ENCODE measurements at regions not wholly inside any gene's neighbourhood (a gene's known extent, or its start where the extent isn't known, plus 50 kb on each side); places are given as distances from the start of the nearest gene placed in this dataset.

DNA sequence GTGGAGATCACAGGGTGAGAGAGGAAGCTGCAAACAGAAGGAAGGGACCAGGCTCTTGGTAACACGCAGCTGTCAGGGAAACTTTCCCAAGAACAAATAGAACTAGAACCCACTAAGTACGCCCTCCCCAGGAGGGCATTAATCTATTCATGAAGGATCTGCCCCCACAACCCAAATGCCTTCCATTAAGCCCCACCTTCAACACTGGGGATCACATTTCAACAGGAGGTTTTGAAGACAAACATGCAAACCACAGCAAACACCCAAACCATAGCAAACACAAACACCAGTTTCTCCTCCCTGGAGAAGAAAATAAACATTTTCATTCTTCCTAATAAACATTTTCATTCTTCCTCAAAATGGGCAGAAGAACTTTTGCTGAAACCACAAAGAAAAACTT lies 329.6 kb downstream of the EFNB2 start:
- no peaks in the 10 kb centered on the region for H3K9me3 ChIP-seq (ENCODE audit: low read depth, low read length)
- DNase-seq (ENCODE audit: insufficient read length, low spot score, missing footprints) = no peak
- H3K4me1 ChIP-seq (ENCODE audit: insufficient read depth, low read length) = peaks cover 2% of the 10 kb centered on the region
- H3K27me3 ChIP-seq (ENCODE audit: insufficient read depth, low read length) = no peaks in the 10 kb centered on the region
- peak overlapping the region; percentile 19 for H2AFZ ChIP-seq (ENCODE audit: low read length)
- no peaks in the 10 kb centered on the region for H3K36me3 ChIP-seq (ENCODE audit: insufficient read depth, low read length)
- no peak overlapping the region for H3K27ac ChIP-seq (ENCODE audit: low read depth, low read length)
- no peaks in the 10 kb centered on the region for H3K79me2 ChIP-seq (ENCODE audit: insufficient read depth, low read length)
- no peak overlapping the region for H3K4me2 ChIP-seq (ENCODE audit: insufficient read depth, low read length)
- H4K20me1 ChIP-seq (ENCODE audit: insufficient read depth, low read length) = no peaks in the 10 kb centered on the region
- no peak overlapping the region for H3K4me3 ChIP-seq (ENCODE audit: insufficient read depth, low read length)
- TF ChIP-seq, protein P1, sequence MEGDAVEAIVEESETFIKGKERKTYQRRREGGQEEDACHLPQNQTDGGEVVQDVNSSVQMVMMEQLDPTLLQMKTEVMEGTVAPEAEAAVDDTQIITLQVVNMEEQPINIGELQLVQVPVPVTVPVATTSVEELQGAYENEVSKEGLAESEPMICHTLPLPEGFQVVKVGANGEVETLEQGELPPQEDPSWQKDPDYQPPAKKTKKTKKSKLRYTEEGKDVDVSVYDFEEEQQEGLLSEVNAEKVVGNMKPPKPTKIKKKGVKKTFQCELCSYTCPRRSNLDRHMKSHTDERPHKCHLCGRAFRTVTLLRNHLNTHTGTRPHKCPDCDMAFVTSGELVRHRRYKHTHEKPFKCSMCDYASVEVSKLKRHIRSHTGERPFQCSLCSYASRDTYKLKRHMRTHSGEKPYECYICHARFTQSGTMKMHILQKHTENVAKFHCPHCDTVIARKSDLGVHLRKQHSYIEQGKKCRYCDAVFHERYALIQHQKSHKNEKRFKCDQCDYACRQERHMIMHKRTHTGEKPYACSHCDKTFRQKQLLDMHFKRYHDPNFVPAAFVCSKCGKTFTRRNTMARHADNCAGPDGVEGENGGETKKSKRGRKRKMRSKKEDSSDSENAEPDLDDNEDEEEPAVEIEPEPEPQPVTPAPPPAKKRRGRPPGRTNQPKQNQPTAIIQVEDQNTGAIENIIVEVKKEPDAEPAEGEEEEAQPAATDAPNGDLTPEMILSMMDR (IDR thresholded peaks at IDR 0.05; ENCODE audit: extremely low read depth, low read depth, low read length) = no peak

DNA sequence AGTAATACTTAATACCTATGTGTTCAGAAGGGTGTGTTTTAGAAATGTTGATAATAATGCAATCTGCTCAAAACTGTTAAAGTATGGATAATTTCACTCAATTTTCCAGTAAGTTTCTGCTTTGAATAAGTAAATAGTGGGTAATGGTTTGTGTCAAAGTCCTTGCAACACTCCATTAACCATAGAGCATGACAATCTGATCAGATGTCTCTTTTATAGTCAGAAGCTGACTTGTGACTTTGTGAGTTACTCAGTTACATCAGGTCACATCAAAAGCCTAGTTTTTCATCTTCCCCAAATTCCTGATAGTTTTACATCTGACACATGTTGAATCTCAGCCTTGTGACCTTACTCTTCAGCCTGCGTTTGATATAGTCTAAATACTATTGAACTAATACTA lies 338.0 kb downstream of the EFNB2 start:
- TF ChIP-seq, protein P1 (IDR thresholded peaks at IDR 0.05; ENCODE audit: extremely low read depth, low read depth, low read length) = no peak
- no peaks in the 10 kb centered on the region for H3K9me3 ChIP-seq (ENCODE audit: low read depth, low read length)
- H3K27ac ChIP-seq (ENCODE audit: low read depth, low read length) = no peak overlapping the region
- no peak overlapping the region for H3K4me3 ChIP-seq (ENCODE audit: insufficient read depth, low read length)
- no peak for DNase-seq (ENCODE audit: insufficient read length, low spot score, missing footprints)
- H3K79me2 ChIP-seq (ENCODE audit: insufficient read depth, low read length) = no peaks in the 10 kb centered on the region
- no peak overlapping the region for H3K4me2 ChIP-seq (ENCODE audit: insufficient read depth, low read length)
- no peaks in the 10 kb centered on the region for H3K4me1 ChIP-seq (ENCODE audit: insufficient read depth, low read length)
- H3K27me3 ChIP-seq (ENCODE audit: insufficient read depth, low read length) = no peaks in the 10 kb centered on the region
- H4K20me1 ChIP-seq (ENCODE audit: insufficient read depth, low read length) = no peaks in the 10 kb centered on the region
- H3K36me3 ChIP-seq (ENCODE audit: insufficient read depth, low read length) = no peaks in the 10 kb centered on the region
- no peak overlapping the region for H2AFZ ChIP-seq (ENCODE audit: low read length)

GRCh38 chr13:106187501-106188095 lies 347.9 kb downstream of the EFNB2 start:
- TF ChIP-seq, protein P1 (IDR thresholded peaks at IDR 0.05; ENCODE audit: extremely low read depth, low read depth, low read length) = no peak
- H3K4me2 ChIP-seq (ENCODE audit: insufficient read depth, low read length) = no peak overlapping the region
- no peak overlapping the region for H3K27ac ChIP-seq (ENCODE audit: low read depth, low read length)

DNA sequence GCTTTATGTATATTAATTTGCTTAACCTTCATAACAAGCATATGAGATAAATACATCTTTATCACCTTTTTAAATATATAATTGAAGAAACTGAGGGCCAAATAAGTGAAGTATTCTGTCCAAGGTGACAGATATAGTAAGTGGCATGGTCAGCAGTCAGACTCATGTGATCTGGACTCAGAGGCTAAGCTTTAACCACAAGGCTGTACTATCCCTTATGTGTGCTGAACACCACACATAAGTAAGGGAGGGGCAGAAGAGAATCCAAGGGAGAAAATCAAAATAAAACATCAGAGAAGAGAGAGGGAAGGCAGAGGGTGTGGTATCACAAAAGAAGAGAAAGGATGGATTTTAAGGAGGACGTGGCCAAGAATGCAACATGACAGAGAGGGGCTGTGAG lies 348.4 kb downstream of the EFNB2 start:
- H3K36me3 ChIP-seq (ENCODE audit: insufficient read depth, low read length) = no peaks in the 10 kb centered on the region
- H3K4me3 ChIP-seq (ENCODE audit: insufficient read depth, low read length) = no peak overlapping the region
- DNase-seq (ENCODE audit: insufficient read length, low spot score, missing footprints) = no peak
- H3K27ac ChIP-seq (ENCODE audit: low read depth, low read length) = no peak overlapping the region
- no peaks in the 10 kb centered on the region for H3K9me3 ChIP-seq (ENCODE audit: low read depth, low read length)
- H4K20me1 ChIP-seq (ENCODE audit: insufficient read depth, low read length) = no peaks in the 10 kb centered on the region
- H3K4me1 ChIP-seq (ENCODE audit: insufficient read depth, low read length) = peaks cover 10% of the 10 kb centered on the region
- TF ChIP-seq, protein P1 (IDR thresholded peaks at IDR 0.05; ENCODE audit: extremely low read depth, low read depth, low read length) = no peak
- no peaks in the 10 kb centered on the region for H3K79me2 ChIP-seq (ENCODE audit: insufficient read depth, low read length)
- H2AFZ ChIP-seq (ENCODE audit: low read length) = peak overlapping the region; percentile 43
- no peaks in the 10 kb centered on the region for H3K27me3 ChIP-seq (ENCODE audit: insufficient read depth, low read length)
- no peak overlapping the region for H3K4me2 ChIP-seq (ENCODE audit: insufficient read depth, low read length)

More at GRCh38 chr13:106187501-106188095, 347.9 kb downstream of the EFNB2 start:
- H3K4me3 ChIP-seq (ENCODE audit: insufficient read depth, low read length) = no peak overlapping the region
- no peaks in the 10 kb centered on the region for H3K27me3 ChIP-seq (ENCODE audit: insufficient read depth, low read length)
- peak overlapping the region; percentile 43 for H2AFZ ChIP-seq (ENCODE audit: low read length)
- H3K79me2 ChIP-seq (ENCODE audit: insufficient read depth, low read length) = no peaks in the 10 kb centered on the region
- no peaks in the 10 kb centered on the region for H3K9me3 ChIP-seq (ENCODE audit: low read depth, low read length)
- no peaks in the 10 kb centered on the region for H3K36me3 ChIP-seq (ENCODE audit: insufficient read depth, low read length)
- DNase-seq (ENCODE audit: insufficient read length, low spot score, missing footprints) = no peak
- no peaks in the 10 kb centered on the region for H4K20me1 ChIP-seq (ENCODE audit: insufficient read depth, low read length)
- peaks cover 5% of the 10 kb centered on the region for H3K4me1 ChIP-seq (ENCODE audit: insufficient read depth, low read length)

Measured in osteoblast (primary cell).